BLaER1 (cell line): ENCODE measurements at regions not wholly inside any gene's neighbourhood (a gene's known extent, or its start where the extent isn't known, plus 50 kb on each side); places are given as distances from the start of the nearest gene placed in this dataset.

Source experiments
- H3K27ac ChIP-seq: shearing (Covaris generic); formaldehyde crosslinking; 2 replicates; pipeline ENCODE4 v1.8.1; 2022
- H3K27me3 ChIP-seq: shearing (Covaris generic); formaldehyde crosslinking; 2 replicates; pipeline ENCODE4 v1.8.1; 2022
- H3K36me3 ChIP-seq: shearing (Covaris generic); formaldehyde crosslinking; 2 replicates; pipeline ENCODE4 v1.8.1; 2022
- H3K4me1 ChIP-seq: shearing (Covaris generic); formaldehyde crosslinking; 2 replicates; pipeline ENCODE4 v1.8.1; 2022
- H3K4me2 ChIP-seq: shearing (Covaris generic); formaldehyde crosslinking; 2 replicates; pipeline ENCODE4 v1.8.1; 2022
- H3K4me3 ChIP-seq: shearing (Covaris generic); formaldehyde crosslinking; 2 replicates; pipeline ENCODE4 v1.8.1; 2022
- H3K9ac ChIP-seq: shearing (Covaris generic); formaldehyde crosslinking; 2 replicates; pipeline ENCODE4 v1.8.1; 2022
- H3K9me3 ChIP-seq: shearing (Covaris generic); formaldehyde crosslinking; 2 replicates; pipeline ENCODE4 v1.8.1; 2022
- H4K20me1 ChIP-seq: shearing (Covaris generic); formaldehyde crosslinking; 2 replicates; pipeline ENCODE4 v1.8.1; 2022
- Cebpa-rat ChIP-seq: shearing (Covaris generic); IDR thresholded peaks from 2 replicates; pipeline ENCODE4 v1.8.1; 2022

DNA sequence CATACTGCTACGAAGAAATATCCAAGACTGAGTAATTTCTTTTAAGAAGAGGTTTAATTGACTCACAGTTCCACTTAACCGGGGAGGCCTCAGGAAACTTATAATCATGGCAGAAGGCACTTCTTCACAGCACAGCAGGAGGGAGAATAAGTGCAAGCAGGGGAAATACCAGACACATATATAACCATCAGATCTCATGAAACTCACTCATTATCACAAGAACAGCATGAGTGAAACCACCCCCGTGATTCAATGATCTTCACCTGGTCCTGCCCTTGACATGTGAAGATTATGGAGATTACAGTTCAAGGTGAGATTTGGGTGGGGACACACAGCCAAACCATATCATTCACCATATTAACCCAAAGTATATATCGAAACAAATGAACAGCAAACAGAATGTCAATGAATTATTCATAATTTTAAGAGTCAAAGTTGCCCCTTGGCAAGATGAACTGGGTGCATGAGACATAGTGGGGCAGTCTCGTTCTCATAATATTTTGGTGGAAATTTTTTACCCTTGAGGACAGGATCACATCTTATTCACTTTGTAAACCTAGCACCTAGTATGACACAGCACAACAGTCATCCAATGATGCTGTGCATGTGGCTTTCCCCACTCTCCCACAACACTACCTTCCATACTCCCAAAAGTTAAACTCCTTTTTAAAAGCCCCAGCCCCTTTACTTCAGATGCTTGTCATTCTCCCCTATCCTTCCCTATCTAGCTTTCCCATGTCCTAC, 425.3 kb downstream of the ZEB2 start:
- H3K4me2 ChIP-seq = no peak overlapping the region
- H3K27me3 ChIP-seq = no peaks in the 10 kb centered on the region
- no peaks in the 10 kb centered on the region for H3K4me1 ChIP-seq
- H3K27ac ChIP-seq = no peak overlapping the region
- no peaks in the 10 kb centered on the region for H3K36me3 ChIP-seq
- no peaks in the 10 kb centered on the region for H3K9me3 ChIP-seq
- no peaks in the 10 kb centered on the region for H4K20me1 ChIP-seq
- no peak overlapping the region for H3K9ac ChIP-seq
- TF ChIP-seq Cebpa-rat = no peak
- H3K4me3 ChIP-seq = no peak overlapping the region

- H4K20me1 ChIP-seq = no peaks in the 10 kb centered on the region
- H3K4me3 ChIP-seq = no peak overlapping the region
- H3K27me3 ChIP-seq = no peaks in the 10 kb centered on the region
- H3K27ac ChIP-seq = no peak overlapping the region
- no peak overlapping the region for H3K4me2 ChIP-seq
- TF ChIP-seq Cebpa-rat = no peak
- H3K9me3 ChIP-seq = no peaks in the 10 kb centered on the region
- no peaks in the 10 kb centered on the region for H3K36me3 ChIP-seq
- H3K4me1 ChIP-seq = no peaks in the 10 kb centered on the region
- no peak overlapping the region for H3K9ac ChIP-seq
These were observed 428.3 kb downstream of the ZEB2 start for GRCh38 chr2:144091622-144092021.

DNA sequence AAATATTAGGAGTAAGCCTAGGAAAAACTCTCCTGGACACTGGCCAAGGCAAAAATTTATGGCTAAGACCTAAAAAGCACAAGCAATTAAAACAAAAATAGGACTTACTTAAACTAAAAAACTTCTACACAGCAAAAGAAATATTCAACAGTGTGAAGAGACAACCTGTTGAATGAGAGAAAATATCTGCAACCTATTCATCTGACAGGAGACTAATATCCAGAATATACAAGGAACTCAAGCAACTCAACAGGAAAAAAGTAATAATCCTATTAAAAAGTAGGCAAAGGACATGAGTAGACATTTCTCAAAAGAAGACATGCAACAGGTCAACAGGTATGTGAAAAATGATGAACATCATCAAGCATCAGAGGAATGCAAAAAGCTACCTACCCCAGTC, 431.1 kb downstream of the ZEB2 start:
- Histone ChIP-seq H3K27ac (no peak overlapping the region), H3K27me3 (no peaks in the 10 kb centered on the region), H3K4me1 (no peaks in the 10 kb centered on the region), H3K9me3 (no peaks in the 10 kb centered on the region), H4K20me1 (no peaks in the 10 kb centered on the region), H3K4me3 (no peak overlapping the region), H3K4me2 (no peak overlapping the region), H3K9ac (no peak overlapping the region), H3K36me3 (no peaks in the 10 kb centered on the region)
- no peak for TF ChIP-seq Cebpa-rat

DNA sequence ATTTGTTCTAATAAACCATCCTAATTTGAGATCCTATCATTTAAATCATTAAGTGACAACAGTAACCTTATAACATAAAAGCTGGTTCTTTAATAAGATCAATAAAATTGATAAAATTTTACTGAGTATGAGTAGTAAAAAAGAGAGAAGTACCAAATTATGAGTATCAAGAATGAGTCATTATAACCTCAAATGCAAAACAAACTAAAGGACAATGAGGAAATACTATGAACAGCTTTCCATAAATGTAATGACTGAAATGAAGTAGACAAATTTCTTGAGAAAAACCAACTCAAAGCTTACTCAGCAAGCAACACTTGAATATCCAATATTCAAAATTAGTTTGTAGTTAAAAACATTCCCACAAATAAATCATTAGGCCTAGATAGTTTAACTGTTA, 433.0 kb downstream of the ZEB2 start:
- H3K4me1 ChIP-seq = no peaks in the 10 kb centered on the region
- H3K9ac ChIP-seq = no peak overlapping the region
- H3K9me3 ChIP-seq = no peaks in the 10 kb centered on the region
- TF ChIP-seq Cebpa-rat = no peak
- no peaks in the 10 kb centered on the region for H3K27me3 ChIP-seq
- H3K4me2 ChIP-seq = no peak overlapping the region
- no peak overlapping the region for H3K27ac ChIP-seq
- H3K4me3 ChIP-seq = no peak overlapping the region
- no peaks in the 10 kb centered on the region for H3K36me3 ChIP-seq
- H4K20me1 ChIP-seq = no peaks in the 10 kb centered on the region

DNA sequence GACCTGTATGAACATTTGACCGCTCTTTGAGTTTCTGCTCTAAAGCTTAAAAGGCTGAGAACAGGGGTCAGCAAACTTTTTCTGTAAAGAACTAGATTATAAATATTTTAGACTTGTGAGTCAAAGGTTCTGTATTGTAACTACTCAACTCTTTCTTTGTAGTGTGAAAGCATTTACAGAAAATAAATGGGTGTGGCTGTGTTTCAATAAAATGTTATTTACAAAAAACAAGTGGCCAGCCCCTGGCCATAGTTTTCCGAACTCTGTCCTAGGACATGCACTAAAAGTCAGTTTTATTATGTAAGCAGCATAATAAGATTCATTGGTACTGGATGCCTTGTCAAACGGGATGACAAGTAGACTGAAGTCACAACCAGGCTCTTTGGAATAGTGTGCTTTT, 434.9 kb downstream of the ZEB2 start:
- TF ChIP-seq Cebpa-rat = no peak
- H3K4me2 ChIP-seq = no peak overlapping the region
- H3K9ac ChIP-seq = no peak overlapping the region
- no peaks in the 10 kb centered on the region for H3K9me3 ChIP-seq
- no peaks in the 10 kb centered on the region for H3K27me3 ChIP-seq
- no peaks in the 10 kb centered on the region for H3K4me1 ChIP-seq
- H3K36me3 ChIP-seq = no peaks in the 10 kb centered on the region
- no peaks in the 10 kb centered on the region for H4K20me1 ChIP-seq
- no peak overlapping the region for H3K27ac ChIP-seq
- H3K4me3 ChIP-seq = no peak overlapping the region

DNA sequence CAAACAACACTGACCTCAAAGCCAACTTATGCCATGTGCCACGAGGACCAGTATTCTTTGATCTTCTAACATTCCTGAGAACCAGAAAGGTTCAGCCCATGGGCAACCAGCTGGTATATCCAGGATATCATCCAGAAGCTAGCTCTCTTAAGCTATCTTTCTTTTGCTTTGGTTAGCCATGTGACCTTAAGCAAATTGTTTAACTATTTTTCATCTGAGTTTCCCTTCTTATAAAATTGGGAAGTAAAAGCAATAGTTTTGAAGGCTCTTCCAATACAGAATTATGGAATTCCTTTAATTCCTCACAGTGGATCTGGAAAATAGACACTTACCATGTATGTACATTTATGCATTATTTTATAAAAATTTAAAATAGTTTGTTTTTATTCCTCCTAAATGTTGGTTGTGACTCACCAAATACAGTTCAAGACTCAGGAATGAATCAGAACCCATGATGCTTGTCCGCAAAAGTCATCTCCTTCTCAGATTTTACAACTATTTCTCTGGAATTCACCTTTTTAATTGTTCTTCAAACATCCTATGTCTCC, 435.7 kb downstream of the ZEB2 start:
- H3K4me1 ChIP-seq = no peaks in the 10 kb centered on the region
- no peaks in the 10 kb centered on the region for H4K20me1 ChIP-seq
- no peak overlapping the region for H3K4me2 ChIP-seq
- no peak overlapping the region for H3K9ac ChIP-seq
- TF ChIP-seq Cebpa-rat = no peak
- no peaks in the 10 kb centered on the region for H3K27me3 ChIP-seq
- H3K4me3 ChIP-seq = no peak overlapping the region
- H3K27ac ChIP-seq = no peak overlapping the region
- H3K36me3 ChIP-seq = no peaks in the 10 kb centered on the region
- no peaks in the 10 kb centered on the region for H3K9me3 ChIP-seq

DNA sequence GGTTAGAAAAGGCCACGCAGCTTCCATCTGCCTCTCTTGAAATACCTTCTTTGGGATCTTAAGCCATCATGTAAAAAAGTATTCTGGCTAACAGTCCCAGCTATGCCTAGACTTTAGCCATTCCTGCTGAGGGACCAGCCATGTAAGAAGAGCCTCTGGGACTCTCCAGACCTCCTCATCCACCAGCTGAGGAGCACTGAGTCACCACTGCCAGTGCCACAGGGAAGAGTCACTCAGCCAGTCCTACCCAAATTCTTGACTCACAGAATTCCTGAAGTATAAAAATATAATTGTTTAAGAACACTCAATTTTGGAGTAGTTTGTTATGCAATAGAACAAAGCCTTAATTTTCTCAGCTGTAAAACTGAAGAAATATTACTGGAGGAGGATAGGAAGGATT, 436.7 kb downstream of the ZEB2 start:
- TF ChIP-seq Cebpa-rat = no peak
- Histone ChIP-seq H3K4me1 (no peaks in the 10 kb centered on the region), H3K27ac (no peak overlapping the region), H3K9ac (no peak overlapping the region), H3K36me3 (no peaks in the 10 kb centered on the region), H4K20me1 (no peaks in the 10 kb centered on the region), H3K9me3 (no peaks in the 10 kb centered on the region), H3K4me3 (no peak overlapping the region), H3K4me2 (no peak overlapping the region), H3K27me3 (no peaks in the 10 kb centered on the region)

DNA sequence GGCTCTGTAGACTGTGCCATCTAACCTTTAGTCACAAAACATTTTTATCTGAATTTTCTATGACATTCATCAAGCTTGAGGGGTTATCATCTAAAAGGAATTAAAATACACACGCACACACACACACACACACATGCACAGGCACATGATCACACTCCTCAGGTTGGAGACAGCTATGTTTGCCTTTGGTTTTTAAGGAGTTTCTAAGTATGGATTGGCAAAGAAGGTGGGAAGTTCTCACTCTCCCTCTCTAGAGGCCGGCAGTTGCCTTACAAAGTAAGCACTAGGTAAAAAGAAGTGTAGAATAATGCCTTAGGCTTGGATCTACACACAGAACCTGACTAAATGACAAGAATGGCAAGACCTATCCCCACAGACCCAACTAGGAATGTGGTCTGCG, 437.1 kb downstream of the ZEB2 start:
- H3K27ac ChIP-seq = no peak overlapping the region
- H4K20me1 ChIP-seq = no peaks in the 10 kb centered on the region
- H3K9me3 ChIP-seq = no peaks in the 10 kb centered on the region
- H3K36me3 ChIP-seq = no peaks in the 10 kb centered on the region
- H3K4me3 ChIP-seq = no peak overlapping the region
- no peaks in the 10 kb centered on the region for H3K4me1 ChIP-seq
- H3K9ac ChIP-seq = no peak overlapping the region
- H3K4me2 ChIP-seq = no peak overlapping the region
- H3K27me3 ChIP-seq = no peaks in the 10 kb centered on the region
- TF ChIP-seq Cebpa-rat = no peak

DNA sequence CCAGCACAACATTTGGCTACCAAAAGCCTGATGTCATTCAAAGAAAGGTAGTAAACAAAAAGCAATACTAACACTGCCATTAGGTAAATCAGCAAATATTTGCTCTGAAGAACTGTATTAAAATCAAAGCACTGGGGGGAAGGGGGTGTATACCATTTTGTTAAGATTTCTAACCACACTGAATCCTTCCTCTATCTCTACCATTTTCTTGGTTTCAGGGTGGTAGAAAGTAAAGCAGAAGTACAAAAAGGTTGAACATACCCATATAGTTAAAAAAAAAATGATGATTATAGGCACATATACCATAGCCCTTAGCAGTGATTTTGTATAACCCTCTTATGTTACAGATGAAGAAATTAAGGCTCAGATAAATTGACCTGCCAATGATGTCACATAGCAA, 437.6 kb downstream of the ZEB2 start:
- Histone ChIP-seq H3K4me2 (no peak overlapping the region), H3K9ac (no peak overlapping the region), H3K36me3 (no peaks in the 10 kb centered on the region), H4K20me1 (no peaks in the 10 kb centered on the region), H3K4me3 (no peak overlapping the region), H3K9me3 (no peaks in the 10 kb centered on the region), H3K4me1 (no peaks in the 10 kb centered on the region), H3K27ac (no peak overlapping the region), H3K27me3 (no peaks in the 10 kb centered on the region)
- no peak for TF ChIP-seq Cebpa-rat

DNA sequence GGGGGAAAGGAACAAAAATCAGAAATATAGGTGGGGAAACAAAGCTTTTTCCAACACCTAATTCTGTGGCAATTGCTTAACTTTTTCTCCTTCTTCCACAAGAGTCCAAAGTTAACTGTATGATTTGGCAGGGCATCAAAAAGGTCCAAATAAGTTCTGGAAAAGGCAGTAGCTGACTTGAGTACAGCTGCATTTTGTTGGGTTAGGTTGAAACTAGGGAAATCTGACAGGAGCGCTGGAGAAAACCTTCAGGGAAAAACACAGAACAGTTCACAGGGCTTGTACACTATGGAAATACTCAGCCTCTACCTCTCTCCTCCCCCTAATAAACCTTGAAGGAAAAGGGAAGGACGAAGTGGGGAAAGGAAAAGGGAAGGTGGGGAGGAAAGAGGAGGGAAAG, 438.6 kb downstream of the ZEB2 start:
- H3K4me3 ChIP-seq = no peak overlapping the region
- H3K4me1 ChIP-seq = no peaks in the 10 kb centered on the region
- no peak for TF ChIP-seq Cebpa-rat

GRCh38 chr2:144079803-144080202, 440.1 kb downstream of the ZEB2 start:
- TF ChIP-seq Cebpa-rat = no peak
- Histone ChIP-seq H4K20me1 (no peaks in the 10 kb centered on the region), H3K4me3 (no peak overlapping the region), H3K4me1 (no peaks in the 10 kb centered on the region), H3K9me3 (no peaks in the 10 kb centered on the region), H3K27ac (no peak overlapping the region), H3K27me3 (no peaks in the 10 kb centered on the region), H3K4me2 (no peak overlapping the region), H3K9ac (no peak overlapping the region), H3K36me3 (no peaks in the 10 kb centered on the region)

More for the DNA sequence above, 438.6 kb downstream of the ZEB2 start:
- Histone ChIP-seq H3K36me3 (no peaks in the 10 kb centered on the region), H3K9ac (no peak overlapping the region), H4K20me1 (no peaks in the 10 kb centered on the region), H3K9me3 (no peaks in the 10 kb centered on the region), H3K27ac (no peak overlapping the region), H3K27me3 (no peaks in the 10 kb centered on the region), H3K4me2 (no peak overlapping the region)
